Psoas muscle (tissue), 7 donors: ENCODE measurements at regions not wholly inside any gene's neighbourhood (a gene's known extent, or its start where the extent isn't known, plus 50 kb on each side); places are given as distances from the start of the nearest gene placed in this dataset.

ENCODE experiments used
- ATAC-seq, 4 donors: fragments of 200-7000 bp; cut with Tn5 transposase; one replicate each; pipeline ENCODE4 v1.9.1; 2020; ENCODE audit warnings: moderate library complexity in 3 of 4, mild to moderate bottlenecking in 2 of 4
- DNase-seq, 2 donors: peaks; one replicate each; pipeline ENCODE4 v3.0.0-alpha.2; 2020
- H3K27ac ChIP-seq: fragments of 200-600 bp; one replicate; pipeline ENCODE4 v1.8.0; 2022
- H3K27me3 ChIP-seq, 3 donors: fragments of 200-600 bp in 1 of 3; one replicate each; pipeline versions ENCODE4 v1.6.1 to v1.8.0; 2013 to 2022; ENCODE audit warnings: low read length in 2 of 3, mild to moderate bottlenecking in 2 of 3, moderate library complexity in 1 of 3; ENCODE audit not compliant: insufficient read depth in 3 of 3
- H3K36me3 ChIP-seq, 2 donors: fragments of 200-600 bp in 1 of 2; one replicate each; pipeline versions ENCODE4 v1.6.1 to v1.8.0; 2013 to 2022; ENCODE audit warnings: low read depth in 1 of 2, mild to moderate bottlenecking in 1 of 2, moderate library complexity in 1 of 2; ENCODE audit not compliant: insufficient read depth in 1 of 2
- H3K4me1 ChIP-seq: fragments of 200-600 bp; one replicate; pipeline ENCODE4 v1.8.0; 2022
- H3K4me3 ChIP-seq: fragments of 200-600 bp; one replicate; pipeline ENCODE4 v1.8.0; 2022; ENCODE audit warnings: mild to moderate bottlenecking
- H3K9me3 ChIP-seq: fragments of 200-600 bp; one replicate; pipeline ENCODE4 v1.8.0; 2022
- WGBS, 3 donors: extraction: QIAGEN DNeasy Blood & Tissue Kit; methylation state at CpG; one replicate each; pipeline versions ENCODE4 v1.1.6 to v1.1.7; 2013; 5-methylcytosine and 5-hydroxymethylcytosine counted together
- intact Hi-C, 2 donors: fragments of 100-400 bp; cut with DNase I; formaldehyde crosslinking; loops; one replicate each; pipeline versions ENCODE4 v1.11.0 to v1.14.2; 2022
- TF ChIP-seq, protein P1 (sequence below): fragments of 200-600 bp; IDR thresholded peaks from one replicate; pipeline ENCODE4 v1.8.0; 2022; ENCODE audit warnings: antibody characterized with exemption
- donor health status: healthy with polysubstance abuse.
- donor health status: DM: no; HTN: no; CAD: no; lungs with moderate emphysema.
- donor health status: Bipolar disorder and iron deficiency.
- donor health status: healthy.
- donor health status: DM: yes; HTN: yes; CAD: no.
- donor health status: DM: no; HTN: no; CAD: no.
- donor health status: DM: yes; HTN: yes; CAD: no.

- peaks cover 60% of the 10 kb centered on the region for H3K9me3 ChIP-seq
- H3K27me3 ChIP-seq = no peaks in the 10 kb centered on the region
- DNase-seq = no peak
- no peaks in the 10 kb centered on the region for H3K4me1 ChIP-seq
- H3K27ac ChIP-seq = no peak overlapping the region
- intact Hi-C loops = no loop called here
- H3K36me3 ChIP-seq = no peaks in the 10 kb centered on the region
- 95 to 97% (median 95%) methylated on average over 3 of the region's 3 CpGs for WGBS, 3 donors
- no peak overlapping the region for H3K4me3 ChIP-seq
- TF ChIP-seq, protein P1, sequence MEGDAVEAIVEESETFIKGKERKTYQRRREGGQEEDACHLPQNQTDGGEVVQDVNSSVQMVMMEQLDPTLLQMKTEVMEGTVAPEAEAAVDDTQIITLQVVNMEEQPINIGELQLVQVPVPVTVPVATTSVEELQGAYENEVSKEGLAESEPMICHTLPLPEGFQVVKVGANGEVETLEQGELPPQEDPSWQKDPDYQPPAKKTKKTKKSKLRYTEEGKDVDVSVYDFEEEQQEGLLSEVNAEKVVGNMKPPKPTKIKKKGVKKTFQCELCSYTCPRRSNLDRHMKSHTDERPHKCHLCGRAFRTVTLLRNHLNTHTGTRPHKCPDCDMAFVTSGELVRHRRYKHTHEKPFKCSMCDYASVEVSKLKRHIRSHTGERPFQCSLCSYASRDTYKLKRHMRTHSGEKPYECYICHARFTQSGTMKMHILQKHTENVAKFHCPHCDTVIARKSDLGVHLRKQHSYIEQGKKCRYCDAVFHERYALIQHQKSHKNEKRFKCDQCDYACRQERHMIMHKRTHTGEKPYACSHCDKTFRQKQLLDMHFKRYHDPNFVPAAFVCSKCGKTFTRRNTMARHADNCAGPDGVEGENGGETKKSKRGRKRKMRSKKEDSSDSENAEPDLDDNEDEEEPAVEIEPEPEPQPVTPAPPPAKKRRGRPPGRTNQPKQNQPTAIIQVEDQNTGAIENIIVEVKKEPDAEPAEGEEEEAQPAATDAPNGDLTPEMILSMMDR = no peak
- no peak for ATAC-seq
These were observed 124.4 kb downstream of the ZNF33B start for GRCh38 chr10:42513921-42514320.

DNA sequence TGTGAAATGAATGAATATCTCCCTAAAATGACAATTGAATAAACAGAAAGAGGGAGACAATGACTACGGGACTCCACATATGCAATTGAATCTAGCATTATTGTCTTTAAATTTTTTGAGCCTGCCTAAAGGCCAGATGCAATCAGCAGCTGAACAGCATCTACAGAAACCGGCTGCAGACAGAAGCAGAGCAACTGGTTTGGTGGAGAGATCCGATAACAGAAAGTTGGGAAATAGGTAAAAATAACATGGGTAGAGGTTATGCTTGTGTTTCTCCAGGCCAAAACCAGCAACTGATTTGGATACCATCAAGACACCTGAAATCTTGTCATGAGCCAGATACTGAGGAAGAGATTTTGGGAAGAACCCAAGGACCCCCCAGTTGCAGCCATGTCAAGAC is 146.6 kb downstream of the ZNF33B start:
- intact Hi-C loops = no loop called here
- H3K4me3 ChIP-seq = no peak overlapping the region
- no peak for DNase-seq
- TF ChIP-seq, protein P1 = no peak
- H3K9me3 ChIP-seq = no peaks in the 10 kb centered on the region
- 86 to 87% (median 87%) methylated on average over 3 of the region's 3 CpGs for WGBS, 3 donors
- no peaks in the 10 kb centered on the region for H3K36me3 ChIP-seq
- ATAC-seq = no peak
- no peaks in the 10 kb centered on the region for H3K27me3 ChIP-seq
- no peaks in the 10 kb centered on the region for H3K4me1 ChIP-seq
- no peak overlapping the region for H3K27ac ChIP-seq

- no peaks in the 10 kb centered on the region for H3K9me3 ChIP-seq
- WGBS, 3 donors = 53 to 58% (median 55%) methylated on average over 2 of the region's 2 CpGs
- TF ChIP-seq, protein P1 = no peak
- no peak for ATAC-seq
- no peak overlapping the region for H3K27ac ChIP-seq
- no peaks in the 10 kb centered on the region for H3K27me3 ChIP-seq
- no peaks in the 10 kb centered on the region for H3K36me3 ChIP-seq
- intact Hi-C loops = no loop called here
- H3K4me1 ChIP-seq = no peaks in the 10 kb centered on the region
- no peak overlapping the region for H3K4me3 ChIP-seq
- no peak for DNase-seq
These were observed 147.3 kb downstream of the ZNF33B start for GRCh38 chr10:42491001-42491592.

DNA sequence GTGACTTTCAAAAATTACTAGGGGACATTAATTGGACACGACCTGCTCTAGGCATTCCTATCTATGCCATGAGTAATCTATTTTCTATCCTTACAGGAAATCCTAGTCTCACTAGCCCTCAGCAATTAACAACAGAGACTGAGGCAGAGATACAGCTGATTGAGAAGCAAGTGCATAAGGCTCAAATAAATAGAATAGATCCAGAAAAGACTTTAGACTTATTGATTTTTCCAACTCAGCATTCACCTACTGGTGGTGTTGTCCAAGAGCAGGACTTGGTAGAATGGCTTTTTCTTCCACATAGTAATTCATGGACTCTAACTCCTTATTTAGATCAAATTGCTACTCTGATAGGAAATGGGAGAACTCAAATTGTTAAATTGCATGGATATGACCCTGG is 148.0 kb downstream of the ZNF33B start:
- no peak overlapping the region for H3K4me3 ChIP-seq
- intact Hi-C loops = no loop called here
- H3K27ac ChIP-seq = no peak overlapping the region
- H3K9me3 ChIP-seq = no peaks in the 10 kb centered on the region
- DNase-seq (no peak), ATAC-seq (no peak)
- H3K36me3 ChIP-seq = no peaks in the 10 kb centered on the region
- no peaks in the 10 kb centered on the region for H3K4me1 ChIP-seq
- H3K27me3 ChIP-seq = no peaks in the 10 kb centered on the region
- TF ChIP-seq, protein P1 = no peak
- WGBS, 3 donors = 42 to 48% (median 44%) methylated on average over 1 of the region's 1 CpG

GRCh38 chr10:42488416-42488815 is 150.0 kb downstream of the ZNF33B start:
- no peak overlapping the region for H3K4me3 ChIP-seq
- DNase-seq (no peak), ATAC-seq (no peak)
- H3K4me1 ChIP-seq = no peaks in the 10 kb centered on the region
- H3K36me3 ChIP-seq = no peaks in the 10 kb centered on the region
- H3K27ac ChIP-seq = no peak overlapping the region
- WGBS, 3 donors = 43 to 62% (median 44%) methylated on average over 5 of the region's 5 CpGs
- TF ChIP-seq, protein P1 = no peak
- intact Hi-C loops = no loop called here
- H3K9me3 ChIP-seq = no peaks in the 10 kb centered on the region
- H3K27me3 ChIP-seq = no peaks in the 10 kb centered on the region
